ENCODE measurements at regions not wholly inside any gene's neighbourhood (a gene's known extent, or its start where the extent isn't known, plus 50 kb on each side); places are given as distances from the start of the nearest gene placed in this dataset.
"Not testable (repeated sequence)": the region's sequence is repeated elsewhere in the genome, so short reads cannot be mapped to it uniquely, and the experiment has no call there.

GRCh38 chr19:23557381-23557780 lies 129.6 kb downstream of the ZNF675 start:
- Histone ChIP-seq H3K27ac (ENCODE audit: low read depth, low read length) (no peak overlapping the region), H3K36me3 (ENCODE audit: control insufficient read depth, insufficient read depth, low read length) (no peaks in the 10 kb centered on the region), H3K4me3 (ENCODE audit: low read depth, low read length) (no peak overlapping the region), H3K4me1 (ENCODE audit: control insufficient read depth, insufficient read depth, low read length) (no peaks in the 10 kb centered on the region), H3K27me3 (ENCODE audit: control insufficient read depth, insufficient read depth, low read length) (no peaks in the 10 kb centered on the region), H3K9me3 (ENCODE audit: control insufficient read depth, insufficient read depth, low read depth, low read length) (peaks cover 61% of the 10 kb centered on the region), H3K9ac (ENCODE audit: low read length) (no peak overlapping the region)

GRCh38 chr19:23554548-23554947 lies 132.5 kb downstream of the ZNF675 start:
- Histone ChIP-seq H3K27ac (ENCODE audit: low read depth, low read length) (no peak overlapping the region), H3K4me3 (ENCODE audit: low read depth, low read length) (no peak overlapping the region), H3K9me3 (ENCODE audit: control insufficient read depth, insufficient read depth, low read depth, low read length) (peaks cover 62% of the 10 kb centered on the region), H3K27me3 (ENCODE audit: control insufficient read depth, insufficient read depth, low read length) (no peaks in the 10 kb centered on the region), H3K9ac (ENCODE audit: low read length) (no peak overlapping the region), H3K4me1 (ENCODE audit: control insufficient read depth, insufficient read depth, low read length) (peaks cover 2% of the 10 kb centered on the region; the same call in 1 of the 2 replicates), H3K36me3 (ENCODE audit: control insufficient read depth, insufficient read depth, low read length) (no peaks in the 10 kb centered on the region)

GRCh38 chr19:23550102-23550501 lies 136.9 kb downstream of the ZNF675 start:
- H3K36me3 ChIP-seq (ENCODE audit: control insufficient read depth, insufficient read depth, low read length); H3K4me1 ChIP-seq (ENCODE audit: control insufficient read depth, insufficient read depth, low read length); H3K4me3 ChIP-seq (ENCODE audit: low read depth, low read length); H3K27me3 ChIP-seq (ENCODE audit: control insufficient read depth, insufficient read depth, low read length); H3K9ac ChIP-seq (ENCODE audit: low read length): not testable (repeated sequence)
- Histone ChIP-seq H3K27ac (ENCODE audit: low read depth, low read length) (peak overlapping the region; percentile 18; the same call in 1 of the 2 replicates), H3K9me3 (ENCODE audit: control insufficient read depth, insufficient read depth, low read depth, low read length) (peaks cover 58% of the 10 kb centered on the region)

- Histone ChIP-seq H3K27ac (ENCODE audit: low read depth, low read length) (no peak overlapping the region), H3K36me3 (ENCODE audit: control insufficient read depth, insufficient read depth, low read length) (no peaks in the 10 kb centered on the region), H3K4me3 (ENCODE audit: low read depth, low read length) (no peak overlapping the region), H3K4me1 (ENCODE audit: control insufficient read depth, insufficient read depth, low read length) (peaks cover 8% of the 10 kb centered on the region; the same call in 1 of the 2 replicates), H3K9ac (ENCODE audit: low read length) (no peak overlapping the region), H3K9me3 (ENCODE audit: control insufficient read depth, insufficient read depth, low read depth, low read length) (peaks cover 63% of the 10 kb centered on the region), H3K27me3 (ENCODE audit: control insufficient read depth, insufficient read depth, low read length) (no peaks in the 10 kb centered on the region)
Observed at GRCh38 chr19:23547816-23548430, 139.1 kb downstream of the ZNF675 start.

- H3K27ac ChIP-seq (ENCODE audit: low read depth, low read length), result no peak overlapping the region
- H3K4me3 ChIP-seq (ENCODE audit: low read depth, low read length), result no peak overlapping the region
- H3K4me1 ChIP-seq (ENCODE audit: control insufficient read depth, insufficient read depth, low read length), result peaks cover 8% of the 10 kb centered on the region; the same call in 1 of the 2 replicates
- peaks cover 66% of the 10 kb centered on the region for H3K9me3 ChIP-seq (ENCODE audit: control insufficient read depth, insufficient read depth, low read depth, low read length)
- no peak overlapping the region for H3K9ac ChIP-seq (ENCODE audit: low read length)
- no peaks in the 10 kb centered on the region for H3K36me3 ChIP-seq (ENCODE audit: control insufficient read depth, insufficient read depth, low read length)
- no peaks in the 10 kb centered on the region for H3K27me3 ChIP-seq (ENCODE audit: control insufficient read depth, insufficient read depth, low read length)
Observed at GRCh38 chr19:23547156-23547555, 139.9 kb downstream of the ZNF675 start.

GRCh38 chr19:23543351-23543750 lies 143.7 kb downstream of the ZNF675 start:
- H3K4me3 ChIP-seq (ENCODE audit: low read depth, low read length), result no peak overlapping the region
- H3K27ac ChIP-seq (ENCODE audit: low read depth, low read length), result no peak overlapping the region
- no peaks in the 10 kb centered on the region for H3K4me1 ChIP-seq (ENCODE audit: control insufficient read depth, insufficient read depth, low read length)
- no peaks in the 10 kb centered on the region for H3K27me3 ChIP-seq (ENCODE audit: control insufficient read depth, insufficient read depth, low read length)
- no peaks in the 10 kb centered on the region for H3K36me3 ChIP-seq (ENCODE audit: control insufficient read depth, insufficient read depth, low read length)
- H3K9ac ChIP-seq (ENCODE audit: low read length), result no peak overlapping the region
- peaks cover 54% of the 10 kb centered on the region for H3K9me3 ChIP-seq (ENCODE audit: control insufficient read depth, insufficient read depth, low read depth, low read length)

GRCh38 chr19:23542562-23542961 lies 144.4 kb downstream of the ZNF675 start:
- H3K27me3 ChIP-seq (ENCODE audit: control insufficient read depth, insufficient read depth, low read length), result no peaks in the 10 kb centered on the region
- no peak overlapping the region for H3K27ac ChIP-seq (ENCODE audit: low read depth, low read length)
- H3K9me3 ChIP-seq (ENCODE audit: control insufficient read depth, insufficient read depth, low read depth, low read length), result peaks cover 55% of the 10 kb centered on the region
- no peak overlapping the region for H3K4me3 ChIP-seq (ENCODE audit: low read depth, low read length)
- H3K9ac ChIP-seq (ENCODE audit: low read length), result no peak overlapping the region
- no peaks in the 10 kb centered on the region for H3K4me1 ChIP-seq (ENCODE audit: control insufficient read depth, insufficient read depth, low read length)
- H3K36me3 ChIP-seq (ENCODE audit: control insufficient read depth, insufficient read depth, low read length), result no peaks in the 10 kb centered on the region

- H3K9ac ChIP-seq (ENCODE audit: low read length), result no peak overlapping the region
- H3K4me3 ChIP-seq (ENCODE audit: low read depth, low read length), result no peak overlapping the region
- H3K27ac ChIP-seq (ENCODE audit: low read depth, low read length), result no peak overlapping the region
- H3K36me3 ChIP-seq (ENCODE audit: control insufficient read depth, insufficient read depth, low read length), result no peaks in the 10 kb centered on the region
- H3K27me3 ChIP-seq (ENCODE audit: control insufficient read depth, insufficient read depth, low read length), result no peaks in the 10 kb centered on the region
- no peaks in the 10 kb centered on the region for H3K4me1 ChIP-seq (ENCODE audit: control insufficient read depth, insufficient read depth, low read length)
- H3K9me3 ChIP-seq (ENCODE audit: control insufficient read depth, insufficient read depth, low read depth, low read length), result peaks cover 57% of the 10 kb centered on the region
Observed at GRCh38 chr19:23541991-23542390, 145.0 kb downstream of the ZNF675 start.

GRCh38 chr19:23540180-23540579 lies 144.9 kb upstream of the ZNF91 start:
- not testable (repeated sequence) for H3K9ac ChIP-seq (ENCODE audit: low read length); H3K4me1 ChIP-seq (ENCODE audit: control insufficient read depth, insufficient read depth, low read length); H3K27me3 ChIP-seq (ENCODE audit: control insufficient read depth, insufficient read depth, low read length); H3K27ac ChIP-seq (ENCODE audit: low read depth, low read length); H3K36me3 ChIP-seq (ENCODE audit: control insufficient read depth, insufficient read depth, low read length); H3K4me3 ChIP-seq (ENCODE audit: low read depth, low read length)
- peaks cover 48% of the 10 kb centered on the region for H3K9me3 ChIP-seq (ENCODE audit: control insufficient read depth, insufficient read depth, low read depth, low read length)

- peaks cover 47% of the 10 kb centered on the region for H3K9me3 ChIP-seq (ENCODE audit: control insufficient read depth, insufficient read depth, low read depth, low read length)
- no peak overlapping the region for H3K9ac ChIP-seq (ENCODE audit: low read length)
- H3K4me1 ChIP-seq (ENCODE audit: control insufficient read depth, insufficient read depth, low read length), result no peaks in the 10 kb centered on the region
- no peaks in the 10 kb centered on the region for H3K36me3 ChIP-seq (ENCODE audit: control insufficient read depth, insufficient read depth, low read length)
- H3K4me3 ChIP-seq (ENCODE audit: low read depth, low read length), result no peak overlapping the region
- H3K27me3 ChIP-seq (ENCODE audit: control insufficient read depth, insufficient read depth, low read length), result no peaks in the 10 kb centered on the region
- H3K27ac ChIP-seq (ENCODE audit: low read depth, low read length), result no peak overlapping the region
Observed at GRCh38 chr19:23539499-23539898, 144.2 kb upstream of the ZNF91 start.

GRCh38 chr19:23537136-23537535 lies 141.9 kb upstream of the ZNF91 start:
- peaks cover 41% of the 10 kb centered on the region for H3K9me3 ChIP-seq (ENCODE audit: control insufficient read depth, insufficient read depth, low read depth, low read length)
- H3K4me1 ChIP-seq (ENCODE audit: control insufficient read depth, insufficient read depth, low read length); H3K36me3 ChIP-seq (ENCODE audit: control insufficient read depth, insufficient read depth, low read length); H3K9ac ChIP-seq (ENCODE audit: low read length); H3K27ac ChIP-seq (ENCODE audit: low read depth, low read length); H3K27me3 ChIP-seq (ENCODE audit: control insufficient read depth, insufficient read depth, low read length); H3K4me3 ChIP-seq (ENCODE audit: low read depth, low read length): not testable (repeated sequence)

- not testable (repeated sequence) for H3K36me3 ChIP-seq (ENCODE audit: control insufficient read depth, insufficient read depth, low read length); H3K9ac ChIP-seq (ENCODE audit: low read length); H3K27me3 ChIP-seq (ENCODE audit: control insufficient read depth, insufficient read depth, low read length); H3K4me1 ChIP-seq (ENCODE audit: control insufficient read depth, insufficient read depth, low read length); H3K4me3 ChIP-seq (ENCODE audit: low read depth, low read length); H3K27ac ChIP-seq (ENCODE audit: low read depth, low read length)
- peaks cover 41% of the 10 kb centered on the region for H3K9me3 ChIP-seq (ENCODE audit: control insufficient read depth, insufficient read depth, low read depth, low read length)
Observed at GRCh38 chr19:23536341-23536740, 141.1 kb upstream of the ZNF91 start.

Measured in HUES6 (cell line).